Astrocyte of the spinal cord (primary cell): ENCODE measurements at regions not wholly inside any gene's neighbourhood (a gene's known extent, or its start where the extent isn't known, plus 50 kb on each side); places are given as distances from the start of the nearest gene placed in this dataset.

ENCODE experiments used
- DNase-seq: peaks from one replicate; pipeline ENCODE4 v3.0.0; 2011; ENCODE audit warnings: low read depth, low spot score
- H3K4me3 ChIP-seq: 2 replicates; pipeline ENCODE4 v1.5.1; 2011; ENCODE audit warnings: low read depth, mild to moderate bottlenecking, low read length, moderate library complexity
- in situ Hi-C: cut with HindIII; loops from 2 replicates; pipeline ENCODE4 v1.10.0; 2017; ENCODE audit warnings: low sequenced_read_pairs
- TF ChIP-seq, protein P1 (sequence below): IDR thresholded peaks from 2 replicates; pipeline ENCODE4 v1.5.1; 2012; ENCODE audit warnings: low read depth, mild to moderate bottlenecking, low read length, inconsistent platforms

GRCh38 chr2:439077-439476 lies 151.2 kb upstream of the ALKAL2 start:
- TF ChIP-seq, protein P1, sequence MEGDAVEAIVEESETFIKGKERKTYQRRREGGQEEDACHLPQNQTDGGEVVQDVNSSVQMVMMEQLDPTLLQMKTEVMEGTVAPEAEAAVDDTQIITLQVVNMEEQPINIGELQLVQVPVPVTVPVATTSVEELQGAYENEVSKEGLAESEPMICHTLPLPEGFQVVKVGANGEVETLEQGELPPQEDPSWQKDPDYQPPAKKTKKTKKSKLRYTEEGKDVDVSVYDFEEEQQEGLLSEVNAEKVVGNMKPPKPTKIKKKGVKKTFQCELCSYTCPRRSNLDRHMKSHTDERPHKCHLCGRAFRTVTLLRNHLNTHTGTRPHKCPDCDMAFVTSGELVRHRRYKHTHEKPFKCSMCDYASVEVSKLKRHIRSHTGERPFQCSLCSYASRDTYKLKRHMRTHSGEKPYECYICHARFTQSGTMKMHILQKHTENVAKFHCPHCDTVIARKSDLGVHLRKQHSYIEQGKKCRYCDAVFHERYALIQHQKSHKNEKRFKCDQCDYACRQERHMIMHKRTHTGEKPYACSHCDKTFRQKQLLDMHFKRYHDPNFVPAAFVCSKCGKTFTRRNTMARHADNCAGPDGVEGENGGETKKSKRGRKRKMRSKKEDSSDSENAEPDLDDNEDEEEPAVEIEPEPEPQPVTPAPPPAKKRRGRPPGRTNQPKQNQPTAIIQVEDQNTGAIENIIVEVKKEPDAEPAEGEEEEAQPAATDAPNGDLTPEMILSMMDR: no peak
- no peak for DNase-seq
- H3K4me3 ChIP-seq: no peak overlapping the region
- in situ Hi-C loops: no loop called here

GRCh38 chr2:437756-438393 lies 150.0 kb upstream of the ALKAL2 start:
- TF ChIP-seq, protein P1: no peak
- DNase-seq: no peak
- in situ Hi-C loops: no loop called here
- H3K4me3 ChIP-seq: no peak overlapping the region

DNA sequence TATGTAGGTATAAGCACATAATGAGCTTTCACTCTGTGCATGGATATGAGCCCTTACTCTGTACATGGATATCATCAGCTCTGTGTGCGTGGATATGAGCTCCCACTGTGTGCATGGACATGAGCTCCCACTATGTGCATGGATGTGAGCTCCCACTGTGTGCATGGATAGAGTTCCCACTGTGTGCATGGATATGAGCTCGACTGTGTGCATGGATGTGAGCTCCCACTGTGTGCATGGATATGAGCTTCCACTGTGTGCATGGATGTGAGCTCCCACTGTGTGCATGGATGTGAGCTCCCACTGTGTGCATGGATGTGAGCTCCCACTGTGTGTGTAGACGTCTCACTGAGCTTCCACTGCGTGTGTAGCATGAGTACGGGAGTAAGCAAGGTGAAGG lies 149.3 kb upstream of the ALKAL2 start:
- H3K4me3 ChIP-seq: no peak overlapping the region
- no peak for DNase-seq
- in situ Hi-C loops: no loop called here
- TF ChIP-seq, protein P1: no peak

DNA sequence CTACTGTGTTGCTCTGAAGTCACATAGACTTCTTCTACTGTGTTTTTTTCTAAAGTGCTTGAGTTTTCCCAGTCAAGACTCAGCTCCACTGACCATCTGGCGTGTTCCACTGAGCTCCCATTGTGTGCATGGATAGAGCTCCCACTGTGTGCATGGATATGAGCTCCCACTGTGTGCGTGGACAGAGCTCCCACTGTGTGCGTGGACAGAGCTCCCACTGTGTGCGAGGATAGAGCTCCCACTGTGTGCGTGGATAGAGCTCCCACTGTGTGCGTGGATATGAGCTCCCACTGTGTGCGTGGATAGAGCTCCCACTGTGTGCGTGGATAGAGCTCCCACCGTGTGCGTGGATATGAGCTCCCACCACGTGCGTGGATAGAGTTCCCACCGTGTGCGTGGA lies 148.3 kb upstream of the ALKAL2 start:
- TF ChIP-seq, protein P1: no peak
- in situ Hi-C loops: no loop called here
- no peak for DNase-seq
- no peak overlapping the region for H3K4me3 ChIP-seq

DNA sequence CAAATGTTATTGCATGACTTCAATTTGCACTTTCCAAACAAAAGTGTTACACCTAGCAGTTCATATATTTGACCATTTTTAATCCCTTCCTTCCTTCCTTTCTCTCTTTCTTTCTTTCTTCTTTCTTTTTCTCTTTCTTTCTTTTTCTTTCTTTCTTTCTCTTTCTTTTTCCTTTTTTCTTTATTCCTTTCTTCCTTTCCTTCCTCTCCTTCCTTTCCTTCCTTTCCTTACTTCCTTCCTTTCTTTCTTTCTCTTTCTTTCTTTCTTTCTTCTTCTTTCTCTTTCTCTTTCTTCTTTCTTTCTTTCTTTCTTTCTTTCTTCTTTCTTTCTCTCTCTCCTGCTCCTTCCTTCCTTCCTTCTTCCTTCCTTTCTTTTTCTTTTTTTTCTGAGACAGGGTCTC lies 146.7 kb upstream of the ALKAL2 start:
- in situ Hi-C loops: no loop called here
- TF ChIP-seq, protein P1: no peak
- DNase-seq: no peak
- no peak overlapping the region for H3K4me3 ChIP-seq

- no peak overlapping the region for H3K4me3 ChIP-seq
- no peak for DNase-seq
- in situ Hi-C loops: no loop called here
- TF ChIP-seq, protein P1: no peak
These were observed 145.3 kb upstream of the ALKAL2 start for GRCh38 chr2:433216-433615.
